ENCODE measurements at regions not wholly inside any gene's neighbourhood (a gene's known extent, or its start where the extent isn't known, plus 50 kb on each side); places are given as distances from the start of the nearest gene placed in this dataset.

GRCh38 chr5:175388531-175388930, 55.5 kb downstream of the DRD1 start:
- no peak for DNase-seq

DNA sequence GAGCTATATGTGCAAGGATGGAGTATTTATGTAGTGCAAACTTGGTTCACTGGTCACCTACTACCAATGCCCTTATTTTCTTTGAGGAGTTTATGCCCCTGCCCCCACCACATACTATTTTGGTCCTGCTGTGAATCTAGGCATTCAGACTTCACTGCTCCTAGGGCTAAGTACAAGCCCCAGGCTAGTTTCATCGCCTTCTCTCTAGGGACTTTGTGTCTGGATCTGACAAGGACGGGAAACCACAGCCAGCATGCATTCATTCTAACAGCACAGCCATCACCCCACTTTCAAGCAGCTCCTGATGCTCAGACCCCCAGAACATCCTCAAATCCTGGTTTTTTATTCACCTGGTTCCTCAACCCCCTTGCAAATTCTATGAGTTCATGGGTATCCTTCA, 56.8 kb downstream of the DRD1 start:
- DNase-seq, result no peak

DNA sequence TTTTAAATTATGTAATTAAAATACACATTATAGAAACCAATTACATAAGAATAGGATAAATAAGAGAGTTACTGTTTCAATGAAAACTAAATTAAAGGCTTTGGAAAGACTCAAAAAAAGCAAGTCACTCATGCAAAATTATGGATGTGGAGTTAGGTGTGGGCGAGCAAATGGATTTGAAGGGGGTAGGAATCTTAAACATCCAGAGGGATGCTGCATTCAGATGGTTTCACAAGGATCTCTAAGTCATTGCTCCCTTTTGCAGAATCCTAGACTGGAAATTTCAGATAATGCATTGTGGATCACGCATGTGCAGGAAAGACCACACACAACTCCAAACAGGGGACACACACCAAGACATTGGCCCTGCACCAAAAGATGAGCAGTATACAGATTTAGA, 57.5 kb downstream of the DRD1 start:
- DNase-seq, result no peak

DNA sequence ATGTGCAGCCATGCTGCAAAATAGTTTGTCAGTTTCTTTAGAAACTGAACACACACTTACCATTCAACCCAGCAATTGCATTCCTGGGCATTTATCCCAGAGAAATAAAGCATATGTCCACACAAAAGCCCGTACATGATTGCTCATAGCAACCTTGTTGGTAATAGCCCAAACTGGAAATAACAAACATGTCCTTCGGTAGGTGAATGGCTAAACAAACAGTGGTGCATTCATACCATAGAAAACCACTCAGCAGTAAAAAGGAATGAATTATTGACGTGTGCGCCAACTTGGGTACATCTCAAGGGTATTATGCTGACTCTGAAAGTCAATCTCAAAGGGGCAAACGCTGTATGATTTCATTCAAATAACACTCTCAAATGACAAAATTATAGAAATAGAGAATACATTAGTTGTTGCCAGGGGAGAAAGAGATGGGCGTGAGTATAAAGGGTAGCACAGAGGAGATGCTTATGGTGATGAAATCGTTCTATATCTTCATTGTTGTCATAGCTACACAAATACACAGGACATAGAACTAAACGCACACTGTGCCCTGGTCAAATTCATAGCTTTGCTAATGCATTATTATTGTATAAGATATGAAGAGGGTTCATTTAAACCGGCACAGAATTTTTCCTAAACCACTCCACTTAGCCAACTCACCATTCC, 58.2 kb downstream of the DRD1 start:
- DNase-seq, result no peak

DNA sequence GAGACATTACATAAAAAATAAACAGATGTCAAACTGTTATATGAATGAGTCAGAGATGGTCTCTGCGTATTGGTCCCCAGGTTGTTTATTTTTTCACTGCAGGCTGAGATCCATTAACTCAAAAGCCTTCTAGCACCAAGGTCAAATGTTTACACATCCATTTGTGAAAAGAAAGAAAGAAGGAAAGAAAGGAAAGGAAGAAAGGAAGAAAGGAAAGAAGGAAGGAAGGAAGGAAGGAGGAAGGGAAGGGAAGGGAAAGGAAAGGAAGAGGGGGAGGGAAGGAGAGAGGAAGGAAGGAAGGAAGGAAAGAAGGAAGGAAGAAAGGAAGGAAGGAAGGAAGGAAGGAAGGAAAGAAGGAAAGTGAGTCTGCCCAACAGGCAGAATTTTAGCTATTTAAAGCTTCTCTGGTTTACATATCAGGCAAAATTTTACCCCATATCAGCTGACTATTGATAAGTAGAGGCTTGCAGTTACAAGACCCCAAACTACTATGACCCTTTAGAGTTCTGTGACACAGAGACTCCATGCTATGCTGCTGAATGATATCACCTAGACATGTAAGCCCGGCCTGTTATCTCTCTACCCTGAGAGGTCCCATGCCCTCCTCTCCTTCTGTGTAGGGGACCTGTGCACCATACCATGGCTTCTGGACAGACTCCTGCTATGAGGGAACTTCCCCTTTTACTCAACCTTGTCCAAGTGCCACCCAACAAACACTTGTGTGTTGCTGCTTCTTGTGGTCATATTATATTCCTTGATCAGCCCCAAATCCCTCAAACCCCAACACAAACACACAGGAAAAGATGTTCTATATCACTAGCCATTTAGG, 59.0 kb downstream of the DRD1 start:
- no peak for DNase-seq

DNA sequence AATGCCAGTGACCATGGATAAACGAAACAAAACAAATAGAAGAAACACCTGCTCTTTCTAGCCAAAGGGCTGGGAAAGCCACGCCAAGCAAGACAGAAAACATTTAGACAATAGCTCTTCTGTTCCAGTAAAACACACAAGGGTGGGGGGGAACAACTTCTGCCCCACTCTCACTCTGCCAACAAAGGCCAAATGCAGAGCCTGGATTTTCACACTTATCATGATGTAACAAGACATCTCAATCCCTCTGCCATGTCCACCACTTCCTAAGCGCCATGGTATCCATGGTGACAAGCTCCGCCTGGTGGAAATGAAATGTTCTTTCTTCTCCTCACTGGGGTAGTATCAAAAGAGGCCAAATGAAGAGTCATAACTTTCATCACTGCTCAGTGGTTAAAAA, 60.6 kb downstream of the DRD1 start:
- no peak for DNase-seq

- DNase-seq, result no peak
These were observed 61.8 kb downstream of the DRD1 start for GRCh38 chr5:175382171-175382570.

- DNase-seq, result no peak
These were observed 62.9 kb downstream of the DRD1 start for GRCh38 chr5:175381130-175381529.

DNA sequence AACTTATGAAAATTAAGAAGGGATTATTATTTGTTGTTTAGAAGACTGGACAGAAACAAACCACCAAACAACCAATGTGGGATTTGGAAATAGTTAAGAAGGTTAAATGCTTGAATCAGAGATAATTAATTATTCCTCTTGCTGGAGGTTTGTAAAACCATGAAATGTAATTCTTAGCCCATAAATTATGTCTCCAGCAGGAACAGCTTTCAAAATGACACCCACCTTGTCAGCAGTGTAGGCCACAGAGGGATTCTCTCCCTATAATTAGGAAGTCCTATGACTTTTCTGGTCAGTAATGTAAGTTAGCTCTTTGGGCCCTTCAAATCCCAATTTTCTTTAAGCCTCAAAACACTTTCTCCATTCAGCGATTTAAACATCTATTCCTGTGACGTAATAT, 63.3 kb downstream of the DRD1 start:
- DNase-seq, result no peak

DNA sequence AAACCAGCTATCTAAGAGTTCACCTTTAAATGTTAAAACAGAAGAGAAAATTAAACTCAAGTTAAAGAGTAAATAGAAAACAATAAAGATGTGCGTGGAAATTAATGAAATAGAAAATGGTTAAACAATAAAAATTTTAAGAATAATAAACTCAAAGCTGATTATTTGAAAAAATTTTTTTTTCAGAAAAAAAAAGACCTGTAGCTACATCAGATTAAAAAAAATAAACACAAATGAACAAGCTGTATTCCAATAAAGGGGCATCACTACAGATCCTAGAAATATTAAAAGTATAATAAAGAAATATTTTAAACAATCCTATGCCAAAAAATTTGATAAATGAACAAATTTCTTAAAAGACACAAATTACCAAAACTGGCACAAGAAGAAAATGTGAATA, 64.1 kb downstream of the DRD1 start:
- no peak for DNase-seq

DNA sequence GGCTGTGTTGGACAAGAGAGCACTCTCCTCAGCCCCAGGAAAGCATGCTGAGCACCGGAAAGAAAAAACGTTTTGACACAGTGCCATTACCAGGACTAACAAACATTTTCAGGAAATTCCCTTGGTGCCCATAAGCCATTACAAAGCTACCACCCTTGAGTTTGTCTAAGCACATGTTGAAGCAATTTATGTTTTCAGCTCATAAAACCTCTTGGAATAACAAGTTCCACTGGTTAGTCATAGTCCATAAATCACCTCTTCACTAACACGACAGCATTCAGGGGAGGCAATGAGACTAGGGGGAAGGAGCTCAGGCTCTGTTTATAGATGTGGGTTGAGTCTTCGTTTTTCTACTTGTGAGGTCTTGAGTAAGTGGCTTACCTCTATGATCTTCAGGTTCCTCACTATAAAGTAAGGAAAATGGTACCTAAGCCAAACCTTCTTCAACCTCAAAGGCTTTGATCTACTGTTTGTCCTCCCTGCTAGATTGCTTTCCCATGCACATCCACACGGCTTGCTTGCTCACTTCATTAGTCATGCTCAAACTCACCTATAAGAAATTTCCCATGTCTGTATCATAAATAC, 65.4 kb downstream of the DRD1 start:
- no peak for DNase-seq

DNA sequence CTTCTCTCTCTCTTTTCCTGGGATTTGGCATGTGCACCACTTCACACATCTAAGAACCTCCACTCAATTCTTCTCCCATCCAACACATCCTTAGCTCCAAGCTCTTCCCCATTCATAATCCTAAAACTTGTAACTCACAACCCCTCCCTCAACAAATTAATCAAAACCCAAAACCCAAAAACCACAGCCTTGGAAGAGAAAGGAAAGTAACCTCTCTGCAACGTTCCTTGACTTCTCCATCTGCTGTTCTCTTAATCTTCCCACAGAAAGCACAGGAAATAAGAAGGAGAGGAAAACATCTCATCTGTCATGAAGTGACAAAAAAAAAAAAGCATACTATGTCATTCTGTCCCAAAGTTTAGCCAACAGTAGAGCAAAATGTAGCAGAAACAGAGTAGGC, 66.2 kb downstream of the DRD1 start:
- DNase-seq, result no peak

- DNase-seq, result no peak
These were observed 69.7 kb downstream of the DRD1 start for GRCh38 chr5:175374166-175374875.

- DNase-seq, result no peak
These were observed 78.1 kb downstream of the DRD1 start for GRCh38 chr5:175365866-175366265.

GRCh38 chr5:175363300-175363699, 80.7 kb downstream of the DRD1 start:
- no peak for DNase-seq

DNA sequence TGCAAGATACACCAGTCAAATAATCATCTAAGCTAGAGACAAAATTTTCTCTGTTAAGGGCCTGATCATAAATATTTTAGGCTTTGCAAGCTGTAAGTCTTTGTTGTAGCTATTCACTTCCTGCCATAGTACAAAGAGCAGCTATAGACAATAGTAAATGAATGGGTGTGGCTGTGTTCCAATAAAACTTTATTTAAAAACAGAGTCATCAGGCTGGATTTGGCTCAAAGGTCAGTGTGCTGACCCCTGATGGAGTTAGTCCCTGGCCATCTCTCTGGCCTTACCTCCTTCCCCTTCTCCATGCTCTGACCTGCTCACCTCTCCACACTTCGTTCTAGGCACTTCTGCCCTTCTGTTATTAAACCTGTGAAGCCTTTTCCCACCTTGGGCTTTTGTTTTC, 86.0 kb downstream of the DRD1 start:
- no peak for DNase-seq

DNA sequence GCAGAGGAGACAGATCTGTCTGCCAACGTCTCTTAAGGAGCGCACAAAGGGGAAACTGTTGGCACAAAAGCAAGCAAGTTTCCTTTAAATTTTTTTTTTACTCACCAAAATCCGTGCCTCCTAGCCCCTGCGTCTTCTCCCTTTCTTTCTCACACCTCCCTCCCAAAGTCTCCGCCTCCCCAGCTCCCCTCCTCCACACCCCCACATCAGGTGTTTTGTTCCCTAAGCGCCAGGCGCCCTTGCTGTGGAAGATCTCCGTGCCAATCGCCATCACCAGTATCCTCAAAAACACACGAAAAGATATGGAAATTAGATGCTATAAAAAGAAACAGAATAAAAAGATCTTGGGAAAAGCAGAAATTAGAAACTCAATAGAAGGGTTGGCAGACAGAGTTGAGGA, 87.6 kb downstream of the DRD1 start:
- no peak for DNase-seq

DNA sequence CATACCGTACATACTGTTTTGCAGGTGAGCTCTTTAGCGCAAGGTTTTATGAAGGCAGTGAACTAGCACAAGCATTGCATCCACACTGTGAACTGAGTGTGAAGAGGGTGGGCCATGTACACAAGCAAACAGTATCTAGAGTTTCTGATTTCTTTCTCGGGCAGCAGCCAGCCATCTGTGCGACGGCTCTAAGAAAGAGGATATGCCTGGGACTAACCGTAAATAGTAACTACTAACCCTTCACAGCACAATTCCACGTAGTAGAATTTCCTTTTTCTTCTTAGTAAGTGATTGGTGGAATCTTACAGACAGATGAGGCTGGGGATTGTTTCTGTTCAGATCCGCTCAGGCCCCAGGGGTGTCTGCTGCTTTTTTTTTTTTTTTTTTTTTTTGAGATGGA, 89.0 kb downstream of the DRD1 start:
- no peak for DNase-seq

GRCh38 chr5:175353926-175354325, 90.1 kb downstream of the DRD1 start:
- DNase-seq, result no peak

- no peak for DNase-seq
These were observed 91.9 kb downstream of the DRD1 start for GRCh38 chr5:175351897-175352590.

DNA sequence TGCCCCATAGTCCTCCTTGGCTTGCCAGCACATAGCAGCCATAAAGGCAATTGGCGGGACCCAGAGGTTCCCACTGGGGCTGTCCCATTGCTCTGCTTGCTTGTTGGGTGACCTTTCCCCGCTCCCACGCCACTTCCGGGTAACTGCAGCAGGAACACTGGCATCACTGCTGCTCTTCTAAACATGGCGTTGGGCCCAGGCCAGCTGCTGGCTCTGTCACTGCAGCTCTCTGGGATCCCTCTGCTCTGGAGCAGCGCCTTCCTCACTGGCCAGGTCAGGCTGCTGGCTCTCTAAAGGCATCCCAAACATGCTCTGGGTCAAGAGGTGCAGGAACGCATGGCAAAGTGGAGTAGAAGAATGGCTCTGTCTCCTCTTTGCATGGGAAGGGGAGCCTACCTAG, 92.9 kb downstream of the DRD1 start:
- no peak for DNase-seq

DNA sequence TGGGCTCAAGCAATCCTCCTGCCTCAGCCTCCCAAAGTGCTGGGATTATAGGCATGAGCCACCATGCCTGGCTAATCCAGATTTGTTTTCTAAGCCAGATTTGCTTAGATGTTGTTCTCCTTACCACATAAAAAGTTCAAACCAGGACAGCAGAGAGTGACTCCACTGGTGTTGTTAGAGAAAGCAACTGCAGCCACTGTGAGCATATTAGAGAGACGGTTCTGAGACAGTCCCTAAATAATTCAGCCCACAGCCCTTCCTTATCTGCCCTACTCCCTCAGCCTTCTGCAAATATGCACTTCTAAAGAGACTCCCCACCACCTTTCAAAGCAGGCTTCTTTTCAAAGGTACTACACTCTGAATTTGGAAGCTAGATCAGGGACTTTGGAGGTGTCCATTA, 96.1 kb downstream of the DRD1 start:
- DNase-seq, result no peak

GRCh38 chr5:175347027-175347426, 97.0 kb downstream of the DRD1 start:
- no peak for DNase-seq
